Epithelial cell of prostate (primary cell): ENCODE measurements at regions not wholly inside any gene's neighbourhood (a gene's known extent, or its start where the extent isn't known, plus 50 kb on each side); places are given as distances from the start of the nearest gene placed in this dataset.

Experiments
- DNase-seq: peaks from one replicate; pipeline ENCODE4 v3.0.0-alpha.2; 2011; ENCODE audit warnings: low read depth, low spot score
- H3K27ac ChIP-seq: fragments of 450-650 bp; 2 replicates; pipeline ENCODE4 v1.5.1; 2017; ENCODE audit warnings: mild to moderate bottlenecking

DNA sequence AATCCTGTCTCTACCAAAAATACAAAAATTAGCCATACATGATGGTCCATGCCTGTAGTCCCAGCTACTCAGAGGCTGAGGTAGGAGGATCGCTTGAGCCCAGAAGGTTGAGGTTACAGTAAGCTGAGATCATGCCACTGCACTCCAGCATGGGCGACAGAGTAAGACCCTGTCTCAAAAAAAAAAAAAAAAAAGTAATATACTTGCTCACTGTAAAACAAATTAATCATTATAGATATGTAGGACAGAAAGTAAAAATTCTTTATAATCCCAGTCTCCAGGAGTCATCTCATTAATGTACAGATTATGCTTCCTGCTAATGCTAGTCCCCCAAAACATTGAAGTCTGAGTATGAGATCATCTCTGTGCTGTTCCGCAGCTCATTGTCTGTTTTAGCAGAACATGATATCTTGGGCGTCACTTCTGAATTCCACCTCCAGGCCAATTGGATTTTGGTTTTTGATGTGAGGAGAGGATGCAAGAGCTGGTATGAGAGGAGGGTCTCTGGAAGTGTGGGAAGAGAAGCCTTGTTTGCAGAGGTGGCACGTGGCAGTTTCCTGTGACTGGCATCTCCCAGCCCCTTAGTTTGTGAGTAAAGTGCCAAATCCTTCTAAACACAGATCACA is 75.4 kb upstream of the NPAS1 start:
- H3K27ac ChIP-seq = no peak overlapping the region
- DNase-seq = no peak

DNA sequence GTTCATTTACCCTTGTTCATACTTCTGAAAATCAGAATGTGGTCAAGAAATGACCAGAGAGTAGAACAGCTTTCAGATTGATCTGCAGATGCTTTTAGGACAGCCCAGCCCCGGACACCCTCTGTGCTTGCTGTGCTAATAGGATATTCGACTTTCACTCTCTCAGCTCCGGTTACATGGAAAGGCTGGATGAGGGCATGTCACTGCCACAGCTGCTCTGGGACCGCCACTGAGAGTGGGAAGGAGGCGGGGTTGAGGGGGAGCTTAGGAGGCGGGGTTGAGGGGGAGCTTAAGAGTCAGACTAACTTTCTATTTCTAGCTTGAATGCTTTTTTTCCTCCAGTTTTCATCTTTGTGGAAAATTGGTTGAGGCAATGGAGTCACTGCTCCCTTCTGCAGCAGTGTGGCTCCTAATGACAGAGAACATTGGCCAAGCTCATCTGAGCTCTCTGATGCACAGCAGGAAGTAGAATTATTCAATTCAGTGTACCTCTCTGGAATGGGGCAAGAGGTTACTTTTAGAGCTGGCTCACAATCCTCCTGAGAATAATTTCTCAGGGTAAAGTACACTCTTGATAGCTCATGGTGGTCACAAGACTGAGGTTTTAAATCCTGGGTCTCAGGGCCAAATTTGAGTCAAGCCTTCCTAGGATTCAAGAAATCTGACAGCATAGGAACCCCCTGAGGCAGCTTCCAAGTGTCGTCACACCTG is 74.6 kb upstream of the NPAS1 start:
- no peak overlapping the region for H3K27ac ChIP-seq
- no peak for DNase-seq

DNA sequence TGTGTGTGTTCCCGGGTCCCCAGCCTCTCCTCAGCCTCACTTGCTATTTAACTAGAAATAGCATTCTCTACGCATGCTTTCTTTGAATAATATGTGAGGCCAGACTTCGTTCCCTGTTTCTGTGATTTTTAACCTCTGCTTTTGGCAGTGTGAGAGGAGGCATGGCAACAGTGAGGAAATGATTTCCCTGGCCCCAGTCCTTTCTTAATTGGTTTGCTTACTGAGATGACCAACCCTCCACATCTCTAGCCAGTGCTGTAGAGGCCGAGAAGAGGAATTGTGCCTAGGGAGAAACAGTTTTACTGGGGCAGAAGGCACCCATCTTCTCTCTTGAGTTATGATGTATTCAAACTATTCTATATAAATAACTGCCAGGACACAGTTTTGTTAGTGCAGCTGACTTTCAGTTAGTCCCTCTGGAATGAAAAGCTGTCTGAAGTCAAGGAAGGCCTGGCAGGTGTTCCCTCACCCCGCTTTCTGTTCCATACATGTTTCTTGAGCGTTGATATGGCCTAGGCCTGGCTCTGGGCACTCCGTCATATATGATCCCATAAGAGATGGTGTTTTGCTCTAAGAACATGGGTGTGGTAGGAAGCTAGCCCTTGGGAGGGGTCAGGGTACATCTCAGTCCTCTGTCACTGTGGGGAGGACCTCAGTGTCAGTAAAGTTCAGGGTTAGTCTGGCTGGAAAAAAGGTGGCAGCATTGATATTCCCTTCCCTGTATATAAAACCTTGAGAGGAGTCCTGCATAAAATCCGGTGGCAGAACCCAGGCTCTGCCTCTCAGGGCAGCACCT is 73.7 kb upstream of the NPAS1 start:
- no peak for DNase-seq
- no peak overlapping the region for H3K27ac ChIP-seq

DNA sequence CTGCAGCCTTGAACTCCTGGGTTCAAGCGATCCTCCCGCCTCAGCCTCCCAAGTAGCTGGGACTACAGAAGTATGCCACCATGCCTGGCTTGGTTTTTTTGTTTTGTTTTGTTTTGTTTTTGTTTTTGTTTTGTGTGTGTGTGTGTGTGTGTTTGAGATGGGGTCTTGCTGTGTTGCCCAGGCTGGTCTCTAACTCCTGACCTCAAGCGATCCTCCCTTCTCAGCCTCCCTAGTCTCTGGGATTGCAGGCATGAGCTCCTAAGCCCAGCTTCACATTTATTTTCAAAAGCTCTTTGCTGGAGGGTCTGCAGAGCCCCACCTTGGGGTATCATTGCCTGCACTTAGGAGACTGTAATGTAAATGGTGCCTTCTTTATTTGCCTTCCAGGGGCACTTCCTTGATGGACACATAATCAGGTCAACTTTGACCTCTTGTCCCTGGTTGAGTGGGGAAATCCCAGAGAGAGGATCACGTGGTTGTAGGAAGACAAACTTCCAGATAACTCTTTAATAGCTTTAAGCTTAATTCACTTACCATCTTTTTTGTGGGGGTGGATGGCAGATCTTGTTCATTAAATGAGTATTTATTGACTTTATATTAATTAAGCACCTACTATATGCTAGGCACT is 72.9 kb upstream of the NPAS1 start:
- no peak overlapping the region for H3K27ac ChIP-seq

DNA sequence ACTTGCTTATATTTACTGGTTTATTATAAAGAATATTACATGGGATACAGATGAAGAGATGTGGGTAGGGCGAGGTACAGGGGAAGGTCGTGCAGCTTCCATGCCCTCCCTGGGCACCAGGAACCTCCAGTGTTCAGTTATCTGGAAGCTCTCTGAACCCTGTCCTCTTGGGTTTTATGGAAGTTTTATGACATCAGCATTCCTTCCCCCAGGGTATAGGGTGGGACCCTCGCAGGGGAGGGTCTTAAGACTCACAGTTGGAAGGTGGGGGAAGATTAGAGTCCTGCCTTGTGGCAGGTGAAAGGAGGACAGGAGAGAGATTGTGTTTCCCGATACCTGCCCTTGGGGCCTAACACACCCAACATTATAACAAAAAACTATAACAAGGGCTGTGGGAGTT is 71.8 kb upstream of the NPAS1 start:
- DNase-seq = no peak

More for the DNA sequence above, 72.9 kb upstream of the NPAS1 start:
- no peak for DNase-seq

DNA sequence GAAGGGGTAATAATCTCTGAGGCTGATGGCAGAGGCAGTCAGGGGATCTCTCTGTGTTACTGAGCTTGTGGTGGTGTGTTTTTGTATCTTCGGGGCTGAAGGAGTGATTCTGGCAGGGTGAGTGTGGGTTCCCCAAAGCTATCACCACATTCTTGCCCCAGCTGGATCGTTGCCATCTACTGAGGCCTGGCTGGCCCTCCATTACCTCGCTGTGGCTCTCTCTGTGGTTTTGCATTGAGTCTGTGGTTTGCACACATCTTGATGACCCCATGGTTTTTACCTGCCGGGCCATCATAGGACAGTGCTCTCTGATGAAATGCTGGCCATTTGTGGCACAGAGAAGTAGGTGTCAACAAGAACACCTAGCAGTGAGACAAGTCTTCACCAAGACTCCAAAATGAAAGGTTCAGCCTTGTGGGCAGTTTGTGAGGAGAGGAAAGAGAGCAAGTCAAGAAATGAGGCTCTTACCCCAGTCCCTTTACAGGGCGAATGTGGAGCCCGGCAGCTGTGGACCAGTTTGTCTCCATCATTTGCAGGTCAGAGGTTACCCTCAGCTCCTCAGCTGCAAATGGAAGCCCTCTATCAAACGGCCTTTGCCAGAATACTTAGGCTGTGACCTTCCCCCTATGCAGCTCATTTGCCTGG is 69.0 kb upstream of the NPAS1 start:
- H3K27ac ChIP-seq = peak overlapping the region; percentile 74
- DNase-seq = no peak

More for the DNA sequence above, 71.8 kb upstream of the NPAS1 start:
- H3K27ac ChIP-seq = no peak overlapping the region

DNA sequence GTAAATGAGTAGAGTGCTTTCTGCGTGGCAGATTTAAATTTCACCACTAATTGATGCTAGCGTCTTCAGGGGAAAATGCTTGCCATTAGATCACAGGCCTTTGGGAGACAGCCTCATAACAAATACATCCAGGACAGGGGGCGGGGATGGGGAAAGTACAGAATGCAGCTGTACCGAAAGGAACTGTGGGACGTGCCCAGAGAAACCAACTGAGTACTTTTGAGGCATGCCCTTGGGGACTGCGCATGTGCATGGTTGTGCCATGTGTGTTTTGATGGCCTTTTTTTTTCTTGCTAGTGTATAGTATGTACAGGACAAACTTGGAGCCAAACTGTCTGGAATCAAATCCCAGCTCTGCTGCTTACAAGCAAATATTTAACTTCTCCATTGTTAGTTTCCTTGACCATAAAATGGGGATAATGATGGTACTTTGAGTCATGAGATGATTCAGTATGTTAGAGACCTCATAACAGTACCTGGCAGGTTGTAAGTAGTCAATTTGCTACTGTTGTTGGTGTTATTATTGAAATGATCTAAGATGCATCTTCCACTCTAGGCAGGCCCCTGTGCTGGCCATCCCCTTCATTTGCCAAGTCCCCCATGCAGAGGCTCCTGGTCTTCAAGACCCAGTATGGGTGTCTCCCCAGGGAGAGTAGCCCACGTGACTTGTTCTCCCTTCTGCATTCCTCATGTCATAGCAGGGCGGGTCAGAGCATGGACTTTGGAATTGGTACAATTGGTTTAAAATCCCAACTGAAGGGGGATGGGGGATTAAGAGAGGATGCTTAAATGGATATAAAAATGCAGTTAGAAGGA is 68.3 kb upstream of the NPAS1 start:
- peak; percentile 86 for DNase-seq
- H3K27ac ChIP-seq = peak overlapping the region; percentile 74

DNA sequence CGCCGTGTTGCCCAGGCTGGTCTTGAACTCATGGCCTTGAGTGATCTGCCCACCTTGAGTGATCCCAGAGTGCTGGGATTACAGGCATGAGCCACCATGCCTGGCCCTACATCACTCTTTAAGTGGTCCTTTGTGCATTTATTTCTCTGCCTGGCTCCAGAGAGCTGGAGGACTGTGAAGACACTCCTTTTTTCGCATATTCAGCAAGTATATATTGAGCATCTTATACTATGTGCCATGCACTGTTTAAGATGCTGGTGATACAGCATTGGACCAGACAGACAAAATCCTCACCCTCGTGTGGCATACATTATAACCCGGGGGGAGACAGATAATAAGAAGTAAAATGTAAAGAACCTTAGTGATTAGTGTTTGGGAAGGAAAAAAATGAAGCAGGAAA is 66.8 kb upstream of the NPAS1 start:
- DNase-seq = no peak
- no peak overlapping the region for H3K27ac ChIP-seq

DNA sequence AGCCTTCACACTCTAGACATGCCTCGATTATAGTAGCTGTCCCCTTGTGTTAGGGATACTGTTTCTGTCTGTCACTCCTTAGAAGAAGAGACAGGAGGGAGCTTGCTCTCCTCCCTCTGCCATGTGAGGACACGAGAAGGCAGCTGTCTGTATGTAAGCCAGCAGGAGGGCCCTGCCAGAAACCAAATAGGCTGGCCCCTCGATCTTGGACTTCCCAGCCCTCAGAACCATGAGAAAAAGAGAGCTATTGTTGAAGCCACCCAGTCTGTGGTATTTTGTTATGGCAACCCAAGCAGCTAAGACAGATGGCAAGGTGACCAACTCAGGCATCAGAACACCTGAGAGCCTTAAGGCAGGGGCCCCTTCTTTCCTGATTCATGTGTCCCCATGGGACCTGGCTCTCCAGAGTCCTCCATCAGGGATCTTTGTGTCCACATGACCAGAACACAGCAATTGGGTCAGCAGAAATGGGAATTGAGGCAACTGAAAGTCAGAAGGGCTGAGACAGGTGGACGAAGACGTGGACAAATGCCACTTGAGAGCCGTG is 65.6 kb upstream of the NPAS1 start:
- H3K27ac ChIP-seq = no peak overlapping the region
- DNase-seq = no peak

DNA sequence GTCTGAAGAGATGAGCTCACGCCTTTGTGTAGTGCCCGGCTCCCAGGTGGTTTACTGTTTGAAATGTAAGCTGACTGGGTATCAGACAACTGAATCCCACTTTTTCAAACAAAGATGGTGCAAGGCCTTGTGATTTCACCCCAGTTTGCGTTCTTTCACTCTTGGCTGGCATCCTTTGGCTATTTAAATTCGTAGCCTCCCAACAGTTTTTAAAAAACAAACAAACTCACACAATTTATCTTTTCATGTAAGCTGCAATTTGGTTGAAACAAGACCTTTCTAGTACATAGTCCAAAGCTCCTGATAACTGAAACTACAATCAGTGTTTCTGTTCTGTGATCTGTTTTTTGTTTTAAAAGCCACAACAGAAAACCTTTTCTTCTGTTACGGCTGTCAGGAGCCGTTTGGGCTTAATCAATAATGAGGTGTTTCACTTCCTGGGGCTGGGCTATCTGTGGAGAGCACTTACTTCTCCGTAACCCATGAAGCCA is 65.1 kb upstream of the NPAS1 start:
- H3K27ac ChIP-seq = no peak overlapping the region
- DNase-seq = no peak

DNA sequence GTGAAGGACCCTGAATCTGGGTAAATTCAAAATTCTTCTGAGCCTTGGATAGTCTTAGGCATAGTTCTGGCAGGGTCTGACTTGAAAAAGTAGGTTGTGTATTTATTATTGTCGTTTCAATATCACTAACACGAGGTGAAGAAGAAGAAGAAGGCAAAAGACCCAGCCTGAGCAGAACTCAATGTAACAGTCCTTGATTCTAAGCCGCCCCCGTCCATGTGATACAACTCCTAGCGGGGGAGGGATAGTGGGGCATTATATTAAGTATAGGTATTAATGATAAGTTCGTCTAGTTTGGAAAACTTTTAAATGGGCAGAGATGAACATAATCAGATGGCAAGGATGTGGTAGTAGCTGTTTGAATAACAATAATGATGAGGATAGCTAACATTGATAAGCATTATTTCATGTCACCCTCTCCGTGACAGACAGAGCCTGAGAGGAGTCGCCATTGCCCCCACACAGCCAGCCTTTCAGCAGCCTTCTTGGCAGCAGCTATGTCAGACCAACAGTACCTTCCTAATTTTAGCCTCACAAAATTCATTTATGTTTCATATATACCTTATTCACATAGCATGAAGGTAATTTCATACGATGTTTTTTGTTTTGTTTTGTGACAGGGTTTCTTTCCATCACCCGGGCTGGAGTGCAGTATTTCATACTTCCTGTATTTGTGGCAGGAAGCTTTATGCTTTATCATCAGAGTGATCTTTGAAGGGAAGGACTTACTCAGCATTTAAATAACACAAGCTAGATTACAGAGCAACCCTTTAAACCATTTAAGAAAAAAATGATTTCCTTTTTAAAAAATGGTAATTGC is 64.4 kb upstream of the NPAS1 start:
- DNase-seq = no peak
- peak overlapping the region; percentile 14 for H3K27ac ChIP-seq

DNA sequence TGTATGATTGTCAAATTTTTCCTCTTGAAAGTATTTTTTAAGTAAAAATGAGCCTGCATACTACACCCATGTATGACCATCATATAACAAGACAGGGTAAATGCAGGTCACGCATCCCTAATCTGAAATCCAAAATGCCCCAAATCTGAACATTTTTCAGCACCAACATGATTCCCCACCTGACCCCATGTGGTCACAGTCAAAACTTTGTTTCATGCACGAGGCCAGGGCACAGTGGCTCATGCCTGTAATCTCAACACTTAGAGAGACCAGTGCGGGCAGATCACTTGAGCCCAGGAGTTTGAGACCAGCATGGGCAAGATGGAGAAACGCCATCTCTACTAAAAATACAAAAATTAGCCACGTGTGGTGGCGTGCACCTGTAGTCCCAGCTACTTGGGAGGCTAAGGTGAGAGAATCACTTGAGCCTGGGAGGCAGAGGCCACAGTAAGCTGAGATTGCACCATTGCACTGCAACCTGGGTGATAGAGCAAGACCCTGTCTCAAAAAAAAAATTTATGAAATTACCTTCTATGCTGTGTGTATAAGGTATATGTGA is 63.7 kb upstream of the NPAS1 start:
- DNase-seq = no peak
- peak overlapping the region; percentile 14 for H3K27ac ChIP-seq

DNA sequence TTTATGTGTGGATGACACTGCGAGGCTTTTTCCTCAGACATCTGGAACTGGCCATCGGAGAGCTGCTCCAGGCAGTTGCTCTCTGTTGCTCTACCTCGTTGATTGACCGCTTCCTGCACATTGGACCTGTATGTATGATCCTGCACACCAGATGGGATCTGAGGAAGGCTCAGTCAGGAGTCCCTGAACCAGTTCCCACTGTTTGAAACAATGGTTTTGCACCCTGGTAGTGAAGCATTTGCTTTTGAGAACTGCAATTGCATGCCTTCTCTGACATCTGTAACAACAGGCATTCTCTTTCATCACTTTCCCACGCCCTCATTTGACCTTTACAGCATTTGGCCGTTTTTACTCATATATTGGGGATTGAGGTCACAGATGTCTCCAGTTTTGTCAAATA is 61.1 kb upstream of the NPAS1 start:
- no peak for DNase-seq
- no peak overlapping the region for H3K27ac ChIP-seq

DNA sequence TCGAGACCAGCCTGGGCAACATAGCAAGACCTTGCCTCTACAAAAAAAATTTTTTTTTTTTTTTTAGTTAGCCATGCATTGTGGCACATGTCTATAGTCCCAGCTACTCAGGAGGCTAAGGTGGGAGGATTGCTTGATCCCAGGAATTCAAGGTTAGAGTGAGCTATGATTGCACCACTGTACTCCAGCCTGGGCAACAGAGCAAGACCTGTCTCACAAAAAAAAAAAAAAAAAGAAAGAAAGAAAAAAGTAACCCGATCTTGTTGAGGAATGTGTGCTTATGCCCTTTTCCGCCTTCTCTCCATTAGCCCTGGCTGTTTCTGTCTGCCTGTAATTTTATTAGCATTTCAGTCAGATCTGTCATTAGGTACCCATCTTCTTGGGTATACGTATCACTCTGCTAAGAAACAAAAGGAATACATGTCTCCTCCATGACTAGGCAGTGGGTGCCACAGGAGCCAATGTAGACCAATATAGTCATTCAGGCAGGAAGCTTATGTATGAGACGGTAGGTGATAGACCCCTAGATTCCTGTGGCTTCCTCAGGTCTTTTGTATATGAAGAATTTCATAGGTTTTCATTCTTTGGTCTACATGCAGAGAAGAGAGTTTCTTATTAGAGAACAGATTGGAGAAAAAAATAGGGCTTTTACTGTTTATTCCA is 59.6 kb upstream of the NPAS1 start:
- H3K27ac ChIP-seq = no peak overlapping the region
- no peak for DNase-seq

DNA sequence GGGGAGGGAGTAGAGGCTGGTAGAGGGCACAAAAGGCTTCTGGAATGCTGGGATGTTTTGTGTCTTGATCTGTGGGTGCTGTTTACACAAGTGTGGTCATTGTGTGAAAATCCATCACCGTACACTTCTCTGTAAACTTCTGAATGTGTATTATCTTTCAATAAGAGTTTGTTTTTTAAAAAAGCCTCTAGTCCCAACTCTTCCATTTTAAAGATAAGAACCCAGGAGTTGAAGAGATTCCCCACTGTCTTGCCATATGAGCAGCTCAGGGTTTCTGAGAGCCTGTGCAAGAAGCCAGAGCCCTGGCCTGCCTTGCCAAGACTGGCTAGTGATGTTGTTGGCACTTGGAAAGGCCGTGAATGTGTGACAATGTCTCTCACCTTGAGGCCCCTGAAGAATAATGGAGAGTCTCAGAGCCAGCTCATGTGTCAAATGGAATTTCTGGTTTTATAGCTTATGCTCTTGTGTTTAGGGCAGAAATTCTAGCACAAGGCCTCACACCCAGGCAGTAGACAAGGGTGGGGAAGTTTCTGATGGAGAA is 57.5 kb upstream of the NPAS1 start:
- no peak overlapping the region for H3K27ac ChIP-seq
- DNase-seq = no peak

DNA sequence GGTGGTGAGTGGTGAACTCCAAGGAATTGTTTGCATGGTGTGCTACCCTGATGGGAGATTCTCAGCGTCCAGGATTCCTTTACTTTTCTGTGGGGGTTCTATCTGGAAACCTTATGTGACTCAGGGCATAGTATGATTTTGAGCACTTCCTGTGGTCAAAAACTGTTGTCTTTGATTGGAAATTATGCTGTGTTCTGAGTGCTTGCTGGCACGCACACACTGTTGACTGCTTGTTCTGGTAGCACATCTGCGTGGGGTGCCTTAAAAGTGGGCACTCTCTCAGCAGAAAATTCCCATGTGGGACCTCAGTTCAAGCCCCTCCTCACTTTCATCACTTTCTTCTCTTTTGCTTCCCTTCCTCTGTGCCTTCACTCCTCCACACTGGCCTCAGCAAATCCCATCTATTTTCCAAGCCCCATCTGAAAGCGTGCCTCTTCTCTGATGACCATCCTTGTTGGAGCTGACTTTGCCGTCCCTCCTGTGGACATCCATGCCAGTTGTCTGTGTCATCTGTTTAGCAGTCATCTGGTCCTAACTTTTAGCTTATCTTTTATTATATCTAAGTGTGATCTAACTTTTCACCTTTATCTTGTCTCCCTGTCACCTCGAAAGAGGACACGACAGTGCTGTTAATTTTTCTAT is 56.4 kb upstream of the NPAS1 start:
- no peak for DNase-seq
- no peak overlapping the region for H3K27ac ChIP-seq

DNA sequence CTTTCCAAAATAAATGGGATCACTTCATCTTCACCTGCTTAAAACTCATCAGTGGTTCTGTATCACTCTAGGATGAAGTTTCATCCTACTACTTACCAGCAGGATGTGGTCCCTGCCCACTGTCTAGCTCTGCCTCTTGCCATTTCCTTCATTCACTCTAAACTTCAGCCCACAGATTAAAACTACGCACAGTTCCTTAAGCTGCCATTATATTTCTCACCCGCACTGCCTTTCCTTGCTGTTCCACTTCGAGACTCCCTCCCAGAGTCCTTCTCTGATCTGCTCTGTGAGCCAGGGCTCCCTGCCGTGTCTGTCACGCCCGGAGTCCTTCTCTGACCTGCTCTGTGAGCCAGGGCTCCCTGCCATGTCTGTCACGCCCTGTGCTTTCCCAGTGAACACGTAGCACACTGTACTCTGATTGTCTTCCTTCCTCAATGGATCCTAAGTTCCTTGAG is 52.0 kb upstream of the NPAS1 start:
- peak overlapping the region; percentile 28 for H3K27ac ChIP-seq

More for the DNA sequence above, 52.0 kb upstream of the NPAS1 start:
- DNase-seq = peak; percentile 16
